Peyer's patch (tissue), 4 donors: ENCODE measurements at regions not wholly inside any gene's neighbourhood (a gene's known extent, or its start where the extent isn't known, plus 50 kb on each side); places are given as distances from the start of the nearest gene placed in this dataset.
A peak's percentile ranks its signal among the peaks of the same experiment; 100 is the strongest.

ENCODE experiments used
- CTCF ChIP-seq, 6 experiments: fragments of 450-650 bp in 4 of 6; fragments of 200-600 bp in 2 of 6; sonication (generic) in 1 of 6; IDR thresholded peaks; one replicate each; pipeline ENCODE4 v1.5.1; 2017 to 2019; ENCODE audit warnings: antibody characterized with exemption in 6 of 6, mild to moderate bottlenecking in 3 of 6, moderate library complexity in 1 of 6
- POLR2A ChIP-seq, 2 donors: fragments of 450-650 bp; IDR thresholded peaks; one replicate each; pipeline ENCODE4 v1.5.1; 2017; ENCODE audit warnings: antibody characterized with exemption in 2 of 2, mild to moderate bottlenecking in 2 of 2, moderate library complexity in 2 of 2

GRCh38 chr10:111756217-111757061 lies 427.1 kb downstream of the GPAM start:
- peak in 4 of 6 experiments; percentile 17 to 34 (median 24) for TF ChIP-seq CTCF (IDR thresholded peaks at IDR 0.05)
- no peak for TF ChIP-seq POLR2A (IDR thresholded peaks at IDR 0.05)
